Activated T-cell treated with anti-CD3 and anti-CD28 coated beads for 48 hours (primary cell): ENCODE measurements at regions not wholly inside any gene's neighbourhood (a gene's known extent, or its start where the extent isn't known, plus 50 kb on each side); places are given as distances from the start of the nearest gene placed in this dataset.
"Not testable (repeated sequence)": the region's sequence is repeated elsewhere in the genome, so short reads cannot be mapped to it uniquely, and the experiment has no call there.

ENCODE experiments used
- DNase-seq: peaks from one replicate; pipeline ENCODE4 v3.0.0-alpha.2; 2020; ENCODE audit warnings: low read depth

GRCh38 chr15:25624504-25625177 lies 185.8 kb upstream of the UBE3A start:
- no peak for DNase-seq

GRCh38 chr15:25623708-25624107 lies 184.9 kb upstream of the UBE3A start:
- DNase-seq: no peak

- DNase-seq: no peak
These were observed 181.6 kb upstream of the UBE3A start for GRCh38 chr15:25620466-25620865.

GRCh38 chr15:25619761-25620160 lies 180.9 kb upstream of the UBE3A start:
- DNase-seq: no peak

- DNase-seq: no peak
These were observed 180.3 kb upstream of the UBE3A start for GRCh38 chr15:25619076-25619475.

- no peak for DNase-seq
These were observed 179.3 kb upstream of the UBE3A start for GRCh38 chr15:25618161-25618560.

GRCh38 chr15:25616471-25616870 lies 177.6 kb upstream of the UBE3A start:
- no peak for DNase-seq

GRCh38 chr15:25613134-25613533 lies 174.3 kb upstream of the UBE3A start:
- no peak for DNase-seq

- DNase-seq: no peak
These were observed 172.8 kb upstream of the UBE3A start for GRCh38 chr15:25611603-25612002.

GRCh38 chr15:25609371-25609770 lies 170.5 kb upstream of the UBE3A start:
- no peak for DNase-seq

GRCh38 chr15:25608926-25609325 lies 170.1 kb upstream of the UBE3A start:
- no peak for DNase-seq

GRCh38 chr15:25605151-25605550 lies 166.3 kb upstream of the UBE3A start:
- no peak for DNase-seq

- no peak for DNase-seq
These were observed 161.9 kb upstream of the UBE3A start for GRCh38 chr15:25600751-25601150.

- no peak for DNase-seq
These were observed 158.7 kb upstream of the UBE3A start for GRCh38 chr15:25597571-25597970.

- DNase-seq: no peak
These were observed 158.1 kb upstream of the UBE3A start for GRCh38 chr15:25596644-25597562.

GRCh38 chr15:25587616-25588340 lies 149.0 kb upstream of the UBE3A start:
- DNase-seq: no peak

- no peak for DNase-seq
These were observed 144.1 kb upstream of the UBE3A start for GRCh38 chr15:25582886-25583285.

GRCh38 chr15:25579127-25579526 lies 140.3 kb upstream of the UBE3A start:
- no peak for DNase-seq

- no peak for DNase-seq
These were observed 133.4 kb upstream of the UBE3A start for GRCh38 chr15:25572191-25572590.

- DNase-seq: no peak
These were observed 129.9 kb upstream of the UBE3A start for GRCh38 chr15:25568751-25569150.

- DNase-seq: not testable (repeated sequence)
These were observed 127.7 kb upstream of the UBE3A start for GRCh38 chr15:25566545-25566944.

- DNase-seq: no peak
These were observed 126.8 kb upstream of the UBE3A start for GRCh38 chr15:25565470-25566264.
